GM19239 (cell line): ENCODE measurements at regions not wholly inside any gene's neighbourhood (a gene's known extent, or its start where the extent isn't known, plus 50 kb on each side); places are given as distances from the start of the nearest gene placed in this dataset.

Experiments
- DNase-seq: peaks from one replicate; pipeline ENCODE4 v3.0.0; 2011; ENCODE audit warnings: low spot score; ENCODE audit not compliant: insufficient read length
- FAIRE-seq: peaks from 2 replicates; lab custom pipeline; 2011; peaks lifted over from hg19 to GRCh38; lab: Jason Lieb, UNC

DNA sequence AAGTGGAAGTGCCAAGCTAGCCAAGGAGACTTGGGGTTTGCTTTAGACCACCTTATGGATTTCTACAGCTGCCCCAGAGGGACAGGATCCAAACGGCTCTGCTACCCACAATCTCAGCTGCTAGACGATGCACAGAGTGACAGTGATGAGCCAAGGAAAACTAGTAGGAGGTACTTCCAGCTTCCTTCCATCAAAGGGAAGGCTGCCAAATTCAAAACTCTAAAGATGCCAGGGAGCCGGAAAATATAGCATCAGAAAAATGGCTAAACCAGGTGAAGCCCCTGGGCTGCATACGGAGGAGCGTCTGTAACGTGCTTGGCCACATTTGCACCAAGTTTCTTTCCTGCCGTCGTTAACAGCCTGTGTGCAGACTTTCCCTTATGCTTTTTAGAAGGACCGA is 245.5 kb upstream of the ZNF521 start:
- FAIRE-seq (no peak), DNase-seq (no peak)

GRCh38 chr18:25595274-25596060 is 243.5 kb upstream of the ZNF521 start:
- FAIRE-seq (no peak), DNase-seq (no peak)

- FAIRE-seq (no peak), DNase-seq (no peak)
These were observed 242.4 kb upstream of the ZNF521 start for GRCh38 chr18:25594351-25594750.

DNA sequence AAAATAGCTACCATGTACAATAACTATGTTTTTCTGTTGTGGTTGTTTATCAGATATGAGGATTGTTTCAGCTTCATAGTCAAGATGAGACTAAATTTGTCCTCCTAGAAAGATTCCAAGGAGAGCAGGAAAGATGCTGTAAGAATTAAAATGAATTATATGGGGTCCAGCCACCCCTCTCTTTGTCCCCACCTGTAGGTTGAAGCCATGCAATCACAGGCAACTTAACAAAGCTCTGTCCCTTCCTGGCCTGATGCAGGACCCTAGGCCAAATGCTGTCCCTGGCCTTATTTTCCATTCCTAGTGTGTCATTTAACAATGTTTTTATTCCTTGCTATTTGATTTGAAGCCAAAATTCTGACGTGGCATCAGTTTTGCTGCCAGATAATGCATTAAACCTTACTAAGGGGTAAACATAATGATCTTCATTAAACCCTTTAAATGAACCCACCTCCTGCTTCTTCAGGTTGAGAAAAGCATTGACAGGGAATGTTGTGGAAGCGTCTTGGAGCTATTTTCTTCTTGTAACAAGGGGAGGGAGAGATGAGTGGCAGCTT is 240.9 kb upstream of the ZNF521 start:
- DNase-seq (no peak), FAIRE-seq (no peak)

GRCh38 chr18:25590456-25590855 is 238.5 kb upstream of the ZNF521 start:
- FAIRE-seq (no peak), DNase-seq (no peak)

- no peak for FAIRE-seq
- no peak for DNase-seq
These were observed 235.6 kb upstream of the ZNF521 start for GRCh38 chr18:25587545-25587944.

GRCh38 chr18:25568986-25569385 is 217.0 kb upstream of the ZNF521 start:
- FAIRE-seq: no peak
- DNase-seq: no peak

- DNase-seq (no peak), FAIRE-seq (no peak)
These were observed 212.1 kb upstream of the ZNF521 start for GRCh38 chr18:25563816-25564683.

DNA sequence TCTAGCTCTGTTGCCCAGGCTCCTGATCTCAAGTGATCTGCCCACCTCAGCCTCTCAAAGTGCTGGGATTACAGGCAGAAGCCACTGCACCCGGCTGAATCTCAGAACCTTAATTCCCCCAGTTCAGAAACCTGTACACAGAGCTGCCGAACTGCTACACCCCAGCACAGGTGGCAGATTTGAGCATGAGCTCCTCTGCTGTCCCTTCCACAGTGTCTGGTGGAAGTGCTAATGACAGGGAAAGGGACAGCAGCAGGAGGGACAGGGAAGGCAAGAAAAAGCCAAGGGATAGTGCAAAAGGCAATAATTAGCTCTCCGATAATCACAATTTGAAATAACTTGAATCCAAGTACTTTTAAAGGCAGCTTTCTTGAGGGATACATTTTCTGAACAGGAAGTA is 211.4 kb upstream of the ZNF521 start:
- no peak for DNase-seq
- FAIRE-seq: no peak

DNA sequence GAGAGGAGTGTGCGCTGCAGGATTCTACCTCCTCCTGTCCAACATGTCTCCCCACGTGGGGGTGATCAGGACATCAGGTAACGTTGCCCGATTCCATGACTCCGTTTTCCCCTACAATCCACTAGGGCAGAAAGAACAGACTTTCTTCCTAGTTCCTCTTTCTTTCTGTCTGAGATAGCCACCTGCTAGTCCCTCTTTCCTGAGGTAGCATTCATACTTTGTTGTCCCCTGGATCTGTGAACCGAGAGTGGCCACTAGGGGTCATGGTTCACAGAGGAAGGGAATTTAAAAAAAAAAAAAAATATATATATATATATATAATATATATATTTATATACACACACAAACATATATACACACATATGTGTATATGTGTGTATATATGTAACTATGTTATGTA is 210.0 kb upstream of the ZNF521 start:
- FAIRE-seq (no peak), DNase-seq (no peak)

DNA sequence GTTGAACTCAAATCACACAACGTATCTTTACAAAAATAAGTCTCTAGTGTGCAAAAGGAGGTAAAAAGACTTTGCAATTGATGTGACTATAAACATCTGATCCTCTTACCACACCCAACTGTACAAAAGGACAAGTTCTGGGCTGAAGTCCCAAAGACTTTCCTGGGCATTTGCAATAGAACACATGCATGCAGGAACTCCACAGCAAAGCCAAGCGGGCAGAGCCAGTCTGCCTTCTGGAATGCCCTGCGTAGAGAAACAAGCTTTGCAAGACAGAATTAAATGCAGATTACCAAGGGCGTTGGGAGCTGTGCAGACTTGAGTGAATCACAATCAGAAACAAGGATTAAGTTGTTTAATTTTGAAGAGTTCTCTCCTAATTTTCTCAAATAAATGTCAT is 208.4 kb upstream of the ZNF521 start:
- FAIRE-seq: no peak
- DNase-seq: no peak

DNA sequence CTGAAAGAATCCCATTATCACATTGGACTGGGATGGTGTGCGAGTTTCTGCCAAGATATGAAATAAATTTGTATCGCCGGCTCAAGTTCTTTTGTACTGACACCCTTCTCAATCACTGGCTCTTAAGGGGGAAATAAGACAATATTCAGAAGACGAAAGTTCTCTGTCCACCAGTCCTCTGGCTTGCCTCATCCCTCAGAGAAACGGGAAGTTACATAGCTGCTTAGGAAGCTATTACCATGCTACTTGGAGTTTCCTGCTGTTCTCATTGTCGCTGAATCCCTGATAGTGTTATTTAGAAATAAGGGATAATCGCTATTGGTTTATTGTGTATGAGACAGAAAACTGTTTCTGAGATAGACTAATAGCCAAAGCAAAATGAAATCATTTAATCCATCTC is 205.0 kb upstream of the ZNF521 start:
- FAIRE-seq: no peak
- DNase-seq: no peak

DNA sequence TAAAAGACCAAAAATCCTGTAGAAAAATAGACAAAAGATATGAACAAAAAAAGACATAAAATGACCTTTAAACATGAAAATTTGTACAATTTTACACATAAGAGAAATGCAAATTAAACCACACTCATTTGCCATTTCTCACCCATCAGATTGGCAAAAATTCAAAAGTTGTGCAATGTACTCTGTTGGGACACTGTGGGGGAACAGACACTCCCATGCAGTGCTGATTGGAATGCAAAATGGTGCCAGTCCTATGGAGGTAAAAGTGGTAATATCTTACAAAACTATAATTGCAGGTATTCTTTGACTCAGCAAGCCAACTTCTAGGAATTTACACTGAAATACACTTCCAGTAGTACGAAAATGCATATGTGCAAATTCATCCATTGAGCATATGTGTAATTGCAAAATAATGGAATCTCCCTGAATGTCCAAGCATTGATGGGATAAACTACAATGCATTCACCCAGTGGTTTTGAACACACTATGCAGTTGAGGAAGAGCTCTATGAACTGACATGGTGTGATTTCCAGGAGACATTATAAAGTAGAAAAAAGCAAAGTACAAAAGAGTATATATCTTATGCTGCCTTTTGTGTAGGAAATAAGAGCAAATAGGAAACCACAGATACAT is 201.8 kb upstream of the ZNF521 start:
- FAIRE-seq (no peak), DNase-seq (no peak)

DNA sequence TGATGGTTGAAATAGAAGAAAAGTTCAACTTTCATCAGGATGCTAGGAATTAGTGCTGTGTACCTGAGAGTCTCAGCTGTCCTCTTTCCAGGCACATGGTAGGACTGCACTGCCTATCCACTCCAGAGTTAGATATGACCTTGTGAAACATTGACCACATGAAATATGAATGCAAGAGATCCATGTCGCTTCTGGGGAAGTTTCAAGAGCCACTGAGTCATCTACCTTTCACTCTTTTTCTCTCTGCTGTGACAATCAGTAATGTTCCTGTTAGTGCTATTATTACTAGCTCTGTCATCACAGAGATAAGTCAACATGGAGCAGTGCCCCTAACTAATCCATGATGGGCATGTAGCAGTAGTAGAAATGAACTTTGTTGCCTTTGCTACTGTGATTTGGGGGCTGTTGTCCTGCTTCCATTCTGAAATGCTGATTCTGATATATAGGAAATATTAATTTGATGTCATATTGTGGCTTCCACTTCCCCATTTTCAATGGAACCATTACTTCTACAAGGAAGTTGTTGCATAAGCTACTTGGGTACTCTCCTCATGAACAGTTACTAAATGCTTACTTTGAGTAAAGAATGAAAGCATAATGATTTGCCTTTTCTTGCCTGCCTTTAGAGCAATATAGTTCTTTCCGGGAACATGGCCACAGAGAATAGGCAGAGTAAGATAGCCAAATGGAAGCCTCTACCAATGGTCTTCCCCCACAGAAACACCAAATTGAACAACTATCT is 192.8 kb upstream of the ZNF521 start:
- FAIRE-seq (no peak), DNase-seq (no peak)

- no peak for FAIRE-seq
- DNase-seq: no peak
These were observed 186.4 kb upstream of the ZNF521 start for GRCh38 chr18:25538175-25538922.

DNA sequence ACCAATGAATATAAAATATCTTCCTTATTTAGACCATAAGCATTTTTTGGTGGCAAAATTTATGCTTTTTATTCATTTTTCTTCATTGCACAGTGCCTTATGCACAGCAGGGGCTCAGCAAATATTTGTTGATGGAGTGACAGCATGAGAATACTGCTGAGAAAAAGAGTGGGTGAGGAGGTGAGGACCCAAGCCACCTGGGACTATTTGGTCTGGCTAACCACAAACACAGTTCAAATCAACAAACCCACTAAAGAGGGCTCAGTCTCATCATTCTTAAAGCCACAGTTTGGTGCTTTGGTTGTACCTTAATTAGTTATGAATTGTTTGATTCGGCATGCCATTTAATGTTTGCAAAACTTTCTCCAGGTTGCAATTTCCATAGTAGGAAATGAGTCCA is 183.5 kb upstream of the ZNF521 start:
- no peak for FAIRE-seq

DNA sequence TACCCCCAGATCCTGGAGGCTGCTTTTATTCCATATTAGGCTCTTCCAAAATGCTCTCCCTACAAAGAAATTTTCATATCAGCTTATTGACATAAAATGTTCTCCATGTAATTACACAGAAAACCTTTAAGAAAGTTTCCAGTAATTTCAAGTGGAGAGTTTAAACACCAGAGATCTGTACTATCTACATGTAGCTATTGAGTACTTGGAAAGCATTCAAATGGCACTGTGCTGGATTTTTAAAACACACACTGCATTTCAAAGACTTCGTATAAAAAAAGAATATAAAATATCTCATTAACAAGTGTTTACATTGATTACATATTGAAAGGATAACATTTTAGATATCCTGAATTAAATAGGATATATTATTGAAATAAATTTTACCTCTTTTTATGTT is 182.4 kb upstream of the ZNF521 start:
- FAIRE-seq: no peak

More for the DNA sequence above, 183.5 kb upstream of the ZNF521 start:
- no peak for DNase-seq

GRCh38 chr18:25533218-25533617 is 181.3 kb upstream of the ZNF521 start:
- FAIRE-seq (no peak), DNase-seq (no peak)

More for the DNA sequence above, 182.4 kb upstream of the ZNF521 start:
- no peak for DNase-seq

GRCh38 chr18:25531207-25531606 is 179.2 kb upstream of the ZNF521 start:
- no peak for FAIRE-seq
- no peak for DNase-seq
